OCI-M2 (cell line): ENCODE measurements at regions not wholly inside any gene's neighbourhood (a gene's known extent, or its start where the extent isn't known, plus 50 kb on each side); places are given as distances from the start of the nearest gene placed in this dataset.
"Not testable (repeated sequence)": the region's sequence is repeated elsewhere in the genome, so short reads cannot be mapped to it uniquely, and the experiment has no call there.

Experiments
- DNase-seq: peaks from one replicate; lab custom pipeline; 2025; ENCODE audit not compliant: unreplicated experiment; lab: John Stamatoyannopoulos, UW

- no peak for DNase-seq
These were observed 1260.8 kb downstream of the BRINP3 start for GRCh38 chr1:189216886-189217285.

- no peak for DNase-seq
These were observed 1260.0 kb downstream of the BRINP3 start for GRCh38 chr1:189217646-189218045.

GRCh38 chr1:189220750-189221149, 1256.9 kb downstream of the BRINP3 start:
- no peak for DNase-seq

GRCh38 chr1:189225794-189226145, 1251.9 kb downstream of the BRINP3 start:
- DNase-seq: not testable (repeated sequence)

GRCh38 chr1:189226779-189227178, 1250.9 kb downstream of the BRINP3 start:
- DNase-seq: no peak

GRCh38 chr1:189237008-189237407, 1240.7 kb downstream of the BRINP3 start:
- no peak for DNase-seq

- no peak for DNase-seq
These were observed 1223.9 kb downstream of the BRINP3 start for GRCh38 chr1:189253601-189254350.

- DNase-seq: not testable (repeated sequence)
These were observed 1216.5 kb downstream of the BRINP3 start for GRCh38 chr1:189261128-189261527.

GRCh38 chr1:189269011-189269410, 1208.7 kb downstream of the BRINP3 start:
- no peak for DNase-seq

- DNase-seq: no peak
These were observed 1203.4 kb downstream of the BRINP3 start for GRCh38 chr1:189274267-189274666.

- DNase-seq: no peak
These were observed 1201.9 kb downstream of the BRINP3 start for GRCh38 chr1:189275796-189276195.

- no peak for DNase-seq
These were observed 1188.3 kb downstream of the BRINP3 start for GRCh38 chr1:189289346-189289745.

GRCh38 chr1:189301235-189301634, 1176.4 kb downstream of the BRINP3 start:
- DNase-seq: no peak

GRCh38 chr1:189305279-189305678, 1172.4 kb downstream of the BRINP3 start:
- no peak for DNase-seq

GRCh38 chr1:189311915-189312314, 1165.7 kb downstream of the BRINP3 start:
- DNase-seq: no peak

GRCh38 chr1:189312499-189312898, 1165.2 kb downstream of the BRINP3 start:
- no peak for DNase-seq

GRCh38 chr1:189313488-189313887, 1164.2 kb downstream of the BRINP3 start:
- DNase-seq: no peak

GRCh38 chr1:189315035-189315901, 1162.4 kb downstream of the BRINP3 start:
- DNase-seq: no peak

- no peak for DNase-seq
These were observed 1154.6 kb downstream of the BRINP3 start for GRCh38 chr1:189323091-189323490.

- not testable (repeated sequence) for DNase-seq
These were observed 1146.6 kb downstream of the BRINP3 start for GRCh38 chr1:189331071-189331470.

GRCh38 chr1:189336115-189337100, 1141.3 kb downstream of the BRINP3 start:
- DNase-seq: no peak
